H1 (cell line): ENCODE measurements at regions not wholly inside any gene's neighbourhood (a gene's known extent, or its start where the extent isn't known, plus 50 kb on each side); places are given as distances from the start of the nearest gene placed in this dataset.

Source experiments
- CREB1 ChIP-seq: IDR thresholded peaks from 2 replicates; pipeline ENCODE4 v1.6.1; 2012; ENCODE audit warnings: inconsistent platforms

- TF ChIP-seq CREB1 = no peak
Observed at GRCh38 chr2:191479680-191480023, 198.3 kb upstream of the NABP1 start (continued).
